NCI-H146 treated with DMSO at 0.1 percent for 48 hours (cell line): ENCODE measurements at regions not wholly inside any gene's neighbourhood (a gene's known extent, or its start where the extent isn't known, plus 50 kb on each side); places are given as distances from the start of the nearest gene placed in this dataset.

ENCODE experiments used
- DNase-seq: peaks from one replicate; lab custom pipeline; 2025; ENCODE audit not compliant: unreplicated experiment; lab: John Stamatoyannopoulos, UW

GRCh38 chr1:229192031-229192430 is 78.9 kb upstream of the RAB4A start:
- no peak for DNase-seq

- no peak for DNase-seq
These were observed 78.1 kb upstream of the RAB4A start for GRCh38 chr1:229192853-229193252.

- DNase-seq, result no peak
These were observed 76.8 kb upstream of the RAB4A start for GRCh38 chr1:229194096-229194495.

- no peak for DNase-seq
These were observed 75.7 kb upstream of the RAB4A start for GRCh38 chr1:229195246-229195645.

- no peak for DNase-seq
These were observed 74.3 kb upstream of the RAB4A start for GRCh38 chr1:229196404-229197264.

- no peak for DNase-seq
These were observed 73.7 kb upstream of the RAB4A start for GRCh38 chr1:229197265-229197585.

GRCh38 chr1:229199261-229200243 is 71.4 kb upstream of the RAB4A start:
- DNase-seq, result peak; percentile 2

GRCh38 chr1:229203030-229203751 is 67.7 kb upstream of the RAB4A start:
- no peak for DNase-seq

- no peak for DNase-seq
These were observed 66.8 kb upstream of the RAB4A start for GRCh38 chr1:229203991-229204632.

- DNase-seq, result no peak
These were observed 65.8 kb upstream of the RAB4A start for GRCh38 chr1:229204921-229205777.

- DNase-seq, result no peak
These were observed 65.1 kb upstream of the RAB4A start for GRCh38 chr1:229205854-229206253.

GRCh38 chr1:229207916-229208315 is 63.0 kb upstream of the RAB4A start:
- no peak for DNase-seq

GRCh38 chr1:229208481-229208880 is 62.4 kb upstream of the RAB4A start:
- DNase-seq, result no peak

GRCh38 chr1:229209386-229209785 is 61.5 kb upstream of the RAB4A start:
- no peak for DNase-seq

GRCh38 chr1:229209816-229210215 is 61.1 kb upstream of the RAB4A start:
- no peak for DNase-seq

- DNase-seq, result no peak
These were observed 60.1 kb upstream of the RAB4A start for GRCh38 chr1:229210844-229211243.

- DNase-seq, result no peak
These were observed 57.1 kb upstream of the RAB4A start for GRCh38 chr1:229213797-229214196.

- DNase-seq, result no peak
These were observed 53.2 kb upstream of the RAB4A start for GRCh38 chr1:229217716-229218115.

- no peak for DNase-seq
These were observed 52.3 kb upstream of the RAB4A start for GRCh38 chr1:229218612-229219025.
